ENCODE measurements at regions not wholly inside any gene's neighbourhood (a gene's known extent, or its start where the extent isn't known, plus 50 kb on each side); places are given as distances from the start of the nearest gene placed in this dataset.

DNA sequence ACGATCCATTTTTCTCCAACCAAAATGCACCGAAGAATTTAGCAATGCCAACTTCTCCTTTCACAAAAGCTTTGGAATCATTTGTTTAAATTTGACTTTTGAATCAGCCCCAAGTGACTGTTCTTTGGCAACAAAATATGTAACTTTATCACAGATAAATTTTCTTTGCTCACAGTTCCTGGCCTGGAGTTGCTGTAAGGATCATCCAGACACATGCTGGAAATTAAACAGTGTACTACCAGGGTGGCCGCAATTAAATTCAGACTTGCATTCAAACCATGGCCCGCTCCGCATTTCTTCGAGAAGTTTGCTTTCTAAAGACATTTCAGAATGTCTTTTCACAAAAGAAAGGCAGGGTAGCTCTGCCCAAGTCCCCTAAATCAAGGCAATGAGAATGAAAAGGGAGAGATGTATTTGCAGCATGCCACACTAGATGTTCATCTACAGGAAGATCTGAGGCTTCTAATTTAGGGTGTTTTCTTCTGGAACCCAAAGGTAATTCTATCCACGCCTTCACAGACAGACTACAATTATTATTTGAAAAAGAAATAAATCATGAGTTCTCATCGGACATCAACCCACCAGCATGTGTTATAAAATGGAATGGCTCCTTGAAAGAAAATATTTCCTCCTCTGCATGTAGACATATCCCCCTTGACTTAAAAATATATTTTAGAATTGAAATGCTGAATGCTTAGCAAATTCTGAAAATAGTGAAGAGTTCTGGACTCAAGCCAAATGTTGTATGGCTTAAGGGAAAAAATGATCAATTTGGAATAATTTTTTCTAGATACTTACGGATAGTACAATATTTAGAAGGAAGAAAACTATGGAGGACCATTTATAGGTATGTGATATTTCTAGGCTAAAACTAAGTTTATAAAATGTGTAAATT is 189.7 kb upstream of the BLID start:
- H3K36me3 ChIP-seq (replicated peaks; ENCODE audit: control insufficient read depth, insufficient read depth, low read length) = no peaks in the 10 kb centered on the region
- H3K4me3 ChIP-seq (ENCODE audit: insufficient read depth, low read depth, low read length) = no peak overlapping the region
- no peak for DNase-seq
- no peaks in the 10 kb centered on the region for H3K27me3 ChIP-seq (ENCODE audit: control insufficient read depth, insufficient read depth, low read length)

DNA sequence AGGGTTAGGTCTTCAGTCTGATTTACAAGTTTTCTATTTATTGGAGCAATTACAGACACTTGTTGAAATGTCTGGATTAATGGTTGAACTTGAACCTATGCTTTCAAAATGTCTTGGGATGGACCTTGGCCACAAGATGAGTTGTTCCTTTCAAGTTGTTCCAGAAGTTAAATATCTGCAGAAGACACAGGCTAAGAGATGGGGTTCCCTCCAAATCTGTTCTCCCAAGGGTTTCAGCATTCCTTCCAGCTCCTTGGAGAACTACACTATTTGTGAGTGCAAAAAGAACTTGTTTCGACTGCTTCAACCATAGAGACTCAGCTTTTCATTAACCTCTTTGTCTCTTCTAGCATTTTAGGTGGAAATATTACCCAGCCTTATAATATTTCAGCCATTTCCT is 189.0 kb upstream of the BLID start:
- H3K36me3 ChIP-seq (replicated peaks; ENCODE audit: control insufficient read depth, insufficient read depth, low read length) = no peaks in the 10 kb centered on the region
- no peak for DNase-seq
- H3K4me3 ChIP-seq (ENCODE audit: insufficient read depth, low read depth, low read length) = no peak overlapping the region
- H3K27me3 ChIP-seq (ENCODE audit: control insufficient read depth, insufficient read depth, low read length) = no peaks in the 10 kb centered on the region

DNA sequence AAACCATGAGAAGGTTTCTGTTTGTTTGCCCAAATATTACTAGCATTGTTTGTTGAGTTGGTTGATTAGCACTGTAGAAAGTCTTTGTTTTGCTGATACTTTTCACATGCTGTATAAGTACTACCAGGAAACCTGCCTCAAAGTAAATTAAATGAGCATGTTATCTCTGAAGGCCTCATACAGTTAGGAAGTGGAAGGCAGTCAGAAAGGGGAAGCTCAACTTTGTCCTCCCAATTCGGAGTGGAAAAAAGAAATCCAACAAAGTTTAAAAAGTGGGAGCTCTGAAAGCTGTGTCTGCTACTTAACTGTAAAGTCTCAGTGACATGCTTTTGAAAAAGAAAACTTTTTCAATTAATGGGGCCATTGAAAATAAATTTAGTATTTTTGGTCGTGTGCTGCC is 188.3 kb upstream of the BLID start:
- no peak for DNase-seq
- Histone ChIP-seq H3K4me3 (ENCODE audit: insufficient read depth, low read depth, low read length) (no peak overlapping the region), H3K27me3 (ENCODE audit: control insufficient read depth, insufficient read depth, low read length) (no peaks in the 10 kb centered on the region), H3K36me3 (replicated peaks; ENCODE audit: control insufficient read depth, insufficient read depth, low read length) (no peaks in the 10 kb centered on the region)

DNA sequence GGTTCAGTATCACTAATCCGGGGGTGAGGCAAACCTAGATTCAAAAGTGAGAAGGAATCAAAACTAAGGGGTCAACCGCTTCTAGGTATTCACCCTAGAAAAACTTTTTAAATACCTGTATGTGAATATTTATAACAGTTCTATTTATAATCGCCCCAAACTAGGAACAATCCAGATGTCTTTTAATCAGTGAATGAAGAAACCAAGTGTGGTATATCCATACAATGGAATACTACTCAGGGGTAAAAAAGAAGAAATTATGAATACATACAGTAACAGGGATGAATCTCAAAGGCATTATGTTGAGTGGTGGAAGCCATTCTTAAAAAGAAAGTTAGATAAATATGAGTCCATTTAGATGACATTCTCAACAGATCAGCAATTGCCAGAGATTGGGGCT is 178.0 kb upstream of the BLID start:
- Histone ChIP-seq H3K4me3 (ENCODE audit: insufficient read depth, low read depth, low read length) (no peak overlapping the region), H3K36me3 (replicated peaks; ENCODE audit: control insufficient read depth, insufficient read depth, low read length) (no peaks in the 10 kb centered on the region), H3K27me3 (ENCODE audit: control insufficient read depth, insufficient read depth, low read length) (no peaks in the 10 kb centered on the region)
- DNase-seq = no peak

DNA sequence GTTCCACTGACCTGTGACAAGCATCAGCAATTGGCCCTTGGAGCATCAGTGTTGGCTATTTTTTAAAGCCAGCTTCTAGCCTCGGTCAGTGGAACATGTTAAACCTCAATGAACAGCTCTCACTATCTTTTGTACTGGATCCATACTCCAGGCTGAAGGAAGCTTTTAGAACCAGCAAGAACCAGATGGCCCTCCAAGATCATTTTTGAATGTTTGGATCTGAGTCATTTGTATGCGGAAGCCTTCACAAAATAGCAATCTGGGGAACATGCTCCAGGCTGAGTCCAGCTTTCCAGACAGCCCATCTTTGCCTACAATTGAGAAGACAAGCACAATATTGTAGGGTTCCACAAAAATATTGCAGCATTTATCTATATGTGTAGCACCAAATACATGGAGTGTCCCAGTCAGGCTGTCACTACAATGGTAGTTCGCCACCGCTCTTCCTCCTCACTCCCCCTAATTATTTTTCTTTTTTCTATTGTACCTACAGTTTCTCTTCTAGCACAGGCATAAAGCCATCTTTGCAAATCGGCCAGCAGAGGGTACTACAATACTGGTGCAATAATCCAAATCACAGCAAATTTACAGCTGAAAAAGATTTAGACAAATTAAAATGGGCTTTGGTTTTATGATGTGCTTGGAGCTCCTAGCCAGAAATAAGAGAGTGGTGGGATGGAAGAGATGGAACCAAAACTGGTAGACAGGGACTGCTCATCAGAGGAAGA is 177.4 kb upstream of the BLID start:
- no peaks in the 10 kb centered on the region for H3K27me3 ChIP-seq (ENCODE audit: control insufficient read depth, insufficient read depth, low read length)
- DNase-seq = peak; percentile 21
- no peak overlapping the region for H3K4me3 ChIP-seq (ENCODE audit: insufficient read depth, low read depth, low read length)
- no peaks in the 10 kb centered on the region for H3K36me3 ChIP-seq (replicated peaks; ENCODE audit: control insufficient read depth, insufficient read depth, low read length)

DNA sequence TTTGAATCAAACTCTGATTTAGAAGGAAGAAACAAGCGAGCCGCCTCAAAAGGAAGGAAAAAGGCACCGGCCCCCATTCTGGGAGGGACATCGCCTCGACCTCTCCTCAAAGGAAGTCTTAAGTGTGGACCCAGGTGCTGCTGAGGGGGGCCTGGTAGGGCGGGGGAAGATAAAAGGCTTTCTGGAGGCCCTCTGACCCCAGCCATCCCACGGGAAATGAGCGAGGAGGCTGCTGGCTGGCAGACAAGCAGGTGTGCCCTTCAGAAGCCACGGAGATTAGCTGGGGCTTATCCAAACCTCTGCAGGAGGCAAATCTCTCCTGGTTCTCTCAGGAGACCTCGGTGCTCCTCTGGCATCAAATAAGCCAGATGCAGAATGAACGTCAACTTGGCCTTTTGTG is 171.4 kb upstream of the BLID start:
- no peaks in the 10 kb centered on the region for H3K27me3 ChIP-seq (ENCODE audit: control insufficient read depth, insufficient read depth, low read length)
- H3K36me3 ChIP-seq (replicated peaks; ENCODE audit: control insufficient read depth, insufficient read depth, low read length) = no peaks in the 10 kb centered on the region
- peak; percentile 16 for DNase-seq
- no peak overlapping the region for H3K4me3 ChIP-seq (ENCODE audit: insufficient read depth, low read depth, low read length)

DNA sequence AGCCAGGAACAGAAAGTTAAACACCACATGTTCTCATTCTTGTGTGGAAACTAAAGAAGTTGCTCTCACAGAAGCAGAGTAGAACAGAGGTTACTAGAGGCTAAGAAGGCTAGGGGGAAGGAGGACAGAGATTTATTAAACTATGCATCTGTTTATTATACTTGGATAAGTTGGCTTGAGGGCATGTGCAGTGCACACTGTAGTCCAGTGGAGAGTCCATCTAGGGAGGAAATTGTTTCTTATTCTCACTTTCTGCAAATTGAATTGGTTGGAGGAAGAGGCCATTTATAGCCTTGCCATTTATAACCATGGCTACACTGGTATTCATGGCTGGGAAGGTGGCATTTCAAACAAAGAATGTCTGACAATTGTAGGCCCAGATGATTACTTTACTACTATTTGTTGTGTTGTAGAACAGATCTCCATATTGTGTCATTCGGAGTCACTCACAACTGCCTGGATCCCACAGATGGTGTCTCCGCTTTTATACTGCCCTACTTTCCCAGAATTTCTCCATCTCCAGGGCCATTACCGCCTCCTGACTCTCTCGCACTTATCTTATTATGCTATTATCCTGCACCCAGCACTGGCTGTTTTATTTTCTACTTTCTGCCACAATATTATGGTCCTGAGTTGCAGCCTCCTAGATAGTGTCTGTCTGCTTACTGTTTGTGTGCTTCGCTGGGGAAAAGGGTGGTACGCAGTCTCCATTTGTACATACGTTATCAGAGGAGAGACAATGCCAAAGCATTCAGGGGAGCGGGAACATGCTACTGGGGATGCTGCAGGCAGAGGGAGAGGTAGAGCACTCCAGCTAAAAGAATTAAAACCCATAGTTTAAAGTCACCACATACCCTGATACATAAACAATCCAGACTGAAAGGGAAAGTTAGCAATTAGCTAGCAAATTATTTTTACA is 169.3 kb upstream of the BLID start:
- Histone ChIP-seq H3K4me3 (ENCODE audit: insufficient read depth, low read depth, low read length) (no peak overlapping the region), H3K36me3 (replicated peaks; ENCODE audit: control insufficient read depth, insufficient read depth, low read length) (no peaks in the 10 kb centered on the region), H3K27me3 (ENCODE audit: control insufficient read depth, insufficient read depth, low read length) (no peaks in the 10 kb centered on the region)
- no peak for DNase-seq

DNA sequence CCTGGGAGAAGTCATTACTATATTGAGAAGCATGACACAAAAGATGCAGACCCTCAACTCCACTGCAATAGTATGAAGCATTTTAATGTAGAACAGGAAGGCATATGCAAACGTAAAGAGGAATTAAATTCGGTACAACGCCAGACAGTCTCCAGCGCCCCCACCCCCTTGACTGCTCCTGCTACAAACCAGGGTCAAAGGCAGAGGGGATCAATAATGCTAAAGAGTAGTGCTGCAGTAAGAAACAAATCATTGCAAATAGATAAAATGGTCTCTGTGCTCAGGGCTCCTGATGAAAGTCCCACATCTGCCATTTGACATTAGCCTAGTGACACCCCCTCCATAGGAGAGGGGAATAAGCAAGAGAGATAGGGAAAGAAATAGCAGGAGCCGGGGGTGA is 164.9 kb upstream of the BLID start:
- no peak for DNase-seq
- no peak overlapping the region for H3K4me3 ChIP-seq (ENCODE audit: insufficient read depth, low read depth, low read length)
- H3K36me3 ChIP-seq (replicated peaks; ENCODE audit: control insufficient read depth, insufficient read depth, low read length) = no peaks in the 10 kb centered on the region
- no peaks in the 10 kb centered on the region for H3K27me3 ChIP-seq (ENCODE audit: control insufficient read depth, insufficient read depth, low read length)

DNA sequence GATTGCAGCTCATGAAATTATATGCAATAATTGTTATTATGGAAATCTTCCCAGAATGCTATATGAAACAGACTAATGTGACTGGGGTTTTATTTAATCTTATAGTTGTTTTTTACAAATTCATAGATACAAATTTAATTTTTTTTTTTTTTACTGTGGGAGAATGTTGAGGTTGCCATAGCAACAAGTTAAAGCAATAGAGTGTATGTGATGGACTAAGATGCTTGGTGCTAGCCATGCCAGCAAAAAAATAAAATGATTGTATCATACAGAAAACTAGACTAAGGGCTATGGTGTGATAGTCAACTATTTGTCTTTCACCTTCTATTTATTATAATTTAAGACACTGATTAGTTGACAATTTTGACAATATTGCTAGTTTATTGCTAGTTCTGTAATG is 163.2 kb upstream of the BLID start:
- Histone ChIP-seq H3K27me3 (ENCODE audit: control insufficient read depth, insufficient read depth, low read length) (no peaks in the 10 kb centered on the region), H3K4me3 (ENCODE audit: insufficient read depth, low read depth, low read length) (no peak overlapping the region), H3K36me3 (replicated peaks; ENCODE audit: control insufficient read depth, insufficient read depth, low read length) (no peaks in the 10 kb centered on the region)
- DNase-seq = no peak

DNA sequence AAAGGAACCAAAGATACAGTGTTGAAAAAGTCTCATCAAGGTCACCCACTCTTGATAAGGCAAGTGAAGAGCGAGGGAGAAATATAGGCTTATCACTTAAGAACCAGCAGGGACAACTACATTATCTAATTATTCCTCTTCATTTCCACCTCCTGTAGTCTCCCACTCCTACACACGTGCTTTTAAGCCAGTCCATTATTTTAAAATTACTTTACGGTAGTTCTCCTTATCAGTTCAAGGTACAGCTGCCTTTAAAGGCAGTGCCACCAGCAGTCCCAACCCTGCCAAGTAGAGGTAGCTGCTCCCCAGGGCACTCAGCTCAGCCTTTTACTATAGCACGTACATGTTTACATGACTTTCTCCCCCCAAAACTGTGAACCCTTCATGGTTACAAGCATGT is 161.5 kb upstream of the BLID start:
- no peak overlapping the region for H3K4me3 ChIP-seq (ENCODE audit: insufficient read depth, low read depth, low read length)
- no peak for DNase-seq
- no peaks in the 10 kb centered on the region for H3K27me3 ChIP-seq (ENCODE audit: control insufficient read depth, insufficient read depth, low read length)
- H3K36me3 ChIP-seq (replicated peaks; ENCODE audit: control insufficient read depth, insufficient read depth, low read length) = no peaks in the 10 kb centered on the region

DNA sequence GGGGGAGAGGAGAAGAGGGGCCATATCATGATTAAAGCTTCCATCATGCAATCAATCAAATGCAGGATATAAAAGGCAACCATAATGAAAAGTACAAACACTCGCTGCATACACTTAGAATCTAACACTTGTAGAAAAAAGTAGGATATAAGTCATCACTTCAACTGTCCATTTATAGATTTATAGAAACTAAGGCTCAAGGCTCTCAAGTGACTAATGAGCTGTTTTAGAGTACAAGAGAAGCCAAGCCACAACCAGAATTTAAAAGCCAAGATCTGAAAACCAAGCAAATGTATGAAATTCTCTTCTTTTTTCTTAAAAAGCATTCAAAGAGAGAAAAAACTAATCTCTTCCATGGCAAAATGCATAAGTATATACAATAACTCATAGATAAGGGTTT is 160.2 kb upstream of the BLID start:
- DNase-seq = no peak
- no peaks in the 10 kb centered on the region for H3K27me3 ChIP-seq (ENCODE audit: control insufficient read depth, insufficient read depth, low read length)

DNA sequence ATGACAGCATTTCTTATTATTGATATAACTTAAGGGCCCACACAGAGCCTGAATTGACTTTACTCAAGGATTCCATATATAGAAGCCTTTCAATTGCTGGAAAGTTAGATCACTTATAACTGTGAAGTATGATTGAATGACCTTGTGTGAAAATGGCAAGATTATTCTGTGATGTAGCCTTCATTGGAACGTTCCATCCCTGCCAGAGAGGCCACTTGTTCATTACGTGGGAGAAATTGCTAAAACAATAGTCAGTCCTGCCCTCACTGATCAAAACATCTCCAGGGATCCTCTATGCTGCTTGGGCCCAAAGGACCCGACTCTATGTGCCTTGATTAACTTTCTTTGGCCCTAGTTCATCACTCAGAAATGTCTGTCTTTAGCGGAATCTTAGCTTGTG is 159.5 kb upstream of the BLID start:
- Histone ChIP-seq H3K4me3 (ENCODE audit: insufficient read depth, low read depth, low read length) (no peak overlapping the region), H3K36me3 (replicated peaks; ENCODE audit: control insufficient read depth, insufficient read depth, low read length) (no peaks in the 10 kb centered on the region), H3K27me3 (ENCODE audit: control insufficient read depth, insufficient read depth, low read length) (no peaks in the 10 kb centered on the region)
- no peak for DNase-seq

More for the DNA sequence above, 160.2 kb upstream of the BLID start:
- Histone ChIP-seq H3K4me3 (ENCODE audit: insufficient read depth, low read depth, low read length) (no peak overlapping the region), H3K36me3 (replicated peaks; ENCODE audit: control insufficient read depth, insufficient read depth, low read length) (no peaks in the 10 kb centered on the region)

DNA sequence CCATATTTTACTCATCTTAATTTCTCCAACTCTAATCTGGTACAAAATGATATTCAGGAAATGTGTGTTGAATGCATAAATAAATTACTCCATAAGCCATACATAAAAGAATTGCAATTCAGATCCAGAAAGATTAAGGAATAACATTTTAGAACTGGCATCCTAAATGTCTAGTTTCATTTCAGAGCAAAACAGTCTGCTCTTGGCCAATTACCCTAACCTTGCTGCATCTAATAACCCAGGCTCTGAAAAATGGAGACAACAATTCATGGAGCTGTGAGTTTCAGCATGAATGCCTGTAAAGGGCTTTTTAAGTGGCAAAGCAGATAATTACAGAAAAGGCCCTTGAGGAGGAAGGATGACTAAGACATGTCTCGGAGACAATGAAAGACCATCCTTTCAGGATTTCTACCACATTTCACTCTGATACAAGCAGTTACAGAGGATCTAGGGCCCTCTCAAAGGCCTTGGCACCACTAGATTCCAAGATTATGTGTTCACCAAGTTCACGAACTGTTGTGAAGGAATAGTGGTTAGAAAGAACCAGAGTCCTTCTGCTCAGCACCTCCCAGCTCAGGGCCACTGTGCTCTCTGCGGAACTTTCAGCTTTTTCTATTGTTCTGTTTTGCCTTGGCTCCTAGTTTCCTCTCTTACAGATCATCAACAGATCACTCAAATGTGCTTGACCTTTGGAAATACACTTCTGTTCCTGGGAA is 157.6 kb upstream of the BLID start:
- DNase-seq = no peak

DNA sequence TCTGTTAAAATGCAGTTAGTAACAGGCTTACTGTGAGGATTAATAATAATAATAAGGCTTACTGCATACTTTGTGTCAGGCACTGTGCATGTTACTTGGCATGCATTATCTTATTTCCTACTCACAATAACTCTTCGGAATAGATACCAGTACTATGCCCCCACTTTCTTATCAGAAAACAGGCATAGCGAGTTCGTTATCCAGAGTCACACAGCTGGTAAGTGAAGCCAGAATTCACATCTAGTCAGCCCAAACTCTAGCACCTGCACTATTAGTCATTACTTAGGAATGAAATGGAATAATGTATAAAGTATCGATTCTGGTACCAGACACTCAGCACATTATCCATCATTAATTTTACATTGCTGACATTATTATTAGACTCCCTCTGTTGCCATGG is 155.7 kb upstream of the BLID start:
- H3K36me3 ChIP-seq (replicated peaks; ENCODE audit: control insufficient read depth, insufficient read depth, low read length) = no peaks in the 10 kb centered on the region
- DNase-seq = no peak
- no peak overlapping the region for H3K4me3 ChIP-seq (ENCODE audit: insufficient read depth, low read depth, low read length)
- no peaks in the 10 kb centered on the region for H3K27me3 ChIP-seq (ENCODE audit: control insufficient read depth, insufficient read depth, low read length)

More for the DNA sequence above, 157.6 kb upstream of the BLID start:
- Histone ChIP-seq H3K36me3 (replicated peaks; ENCODE audit: control insufficient read depth, insufficient read depth, low read length) (no peaks in the 10 kb centered on the region), H3K27me3 (ENCODE audit: control insufficient read depth, insufficient read depth, low read length) (no peaks in the 10 kb centered on the region), H3K4me3 (ENCODE audit: insufficient read depth, low read depth, low read length) (no peak overlapping the region)
